ENCODE measurements at regions not wholly inside any gene's neighbourhood (a gene's known extent, or its start where the extent isn't known, plus 50 kb on each side); places are given as distances from the start of the nearest gene placed in this dataset.
A peak's percentile ranks its signal among the peaks of the same experiment; 100 is the strongest.
"Not testable (repeated sequence)": the region's sequence is repeated elsewhere in the genome, so short reads cannot be mapped to it uniquely, and the experiment has no call there.

GRCh38 chr10:62665771-62666170 lies 138.7 kb upstream of the ADO start:
- ATAC-seq: no peak

DNA sequence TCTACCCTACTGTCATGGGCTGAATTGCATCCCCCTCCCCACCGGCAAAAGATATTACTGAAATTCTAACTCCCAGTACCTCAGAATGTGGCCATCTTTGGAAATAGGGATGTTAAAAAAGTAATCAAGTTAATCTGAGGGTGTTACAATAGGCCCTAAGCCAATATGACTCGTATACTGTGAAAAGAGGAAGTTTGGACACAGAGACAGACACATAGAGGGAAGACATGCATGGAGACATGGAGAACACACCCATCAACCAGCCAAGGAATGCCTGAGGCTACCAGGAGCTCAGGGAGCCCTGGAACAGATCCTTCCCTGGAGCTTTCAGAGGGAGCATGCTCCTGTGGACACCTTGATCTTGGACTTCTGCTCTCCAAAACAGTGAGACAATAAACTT lies 138.2 kb upstream of the ADO start:
- no peak for ATAC-seq

DNA sequence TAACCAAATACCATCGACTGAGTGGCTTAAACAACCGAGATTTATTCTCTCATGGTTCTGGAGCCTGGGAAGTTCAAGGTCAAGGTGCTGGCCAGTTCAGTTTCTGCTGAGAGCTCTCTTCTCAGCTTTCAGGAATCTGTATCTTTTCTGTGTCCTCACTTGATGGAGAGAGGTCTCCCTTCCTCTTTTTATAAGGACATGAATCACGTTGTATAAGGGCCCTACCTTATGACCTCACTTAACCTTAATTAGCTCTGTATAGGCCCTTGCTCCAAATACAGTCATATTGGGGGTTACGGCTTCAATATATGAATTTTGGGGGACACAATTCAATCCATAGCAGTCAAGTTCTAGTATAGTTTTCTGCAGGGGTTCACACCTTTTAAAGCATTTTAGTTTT lies 135.2 kb upstream of the ADO start:
- ATAC-seq: no peak

DNA sequence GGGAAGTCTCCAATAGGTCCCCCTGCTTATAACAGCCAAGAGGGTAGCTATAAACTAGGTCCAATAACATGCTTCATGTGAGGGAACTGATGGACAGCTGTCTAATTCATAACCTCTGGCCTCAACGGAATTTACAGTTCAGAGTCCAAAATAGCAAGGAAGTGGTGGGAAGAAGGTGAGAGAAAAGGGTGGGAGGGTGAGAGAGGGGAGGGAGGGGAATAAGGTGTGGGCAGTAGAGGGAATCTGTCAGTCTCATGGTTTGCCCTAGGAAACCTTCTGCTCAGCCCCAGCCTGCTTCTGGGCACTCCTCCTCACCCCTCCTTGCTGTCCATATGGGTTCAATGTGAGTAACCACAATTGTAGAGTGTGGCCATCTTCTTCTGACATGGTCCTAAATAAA lies 133.4 kb upstream of the ADO start:
- ATAC-seq: no peak

DNA sequence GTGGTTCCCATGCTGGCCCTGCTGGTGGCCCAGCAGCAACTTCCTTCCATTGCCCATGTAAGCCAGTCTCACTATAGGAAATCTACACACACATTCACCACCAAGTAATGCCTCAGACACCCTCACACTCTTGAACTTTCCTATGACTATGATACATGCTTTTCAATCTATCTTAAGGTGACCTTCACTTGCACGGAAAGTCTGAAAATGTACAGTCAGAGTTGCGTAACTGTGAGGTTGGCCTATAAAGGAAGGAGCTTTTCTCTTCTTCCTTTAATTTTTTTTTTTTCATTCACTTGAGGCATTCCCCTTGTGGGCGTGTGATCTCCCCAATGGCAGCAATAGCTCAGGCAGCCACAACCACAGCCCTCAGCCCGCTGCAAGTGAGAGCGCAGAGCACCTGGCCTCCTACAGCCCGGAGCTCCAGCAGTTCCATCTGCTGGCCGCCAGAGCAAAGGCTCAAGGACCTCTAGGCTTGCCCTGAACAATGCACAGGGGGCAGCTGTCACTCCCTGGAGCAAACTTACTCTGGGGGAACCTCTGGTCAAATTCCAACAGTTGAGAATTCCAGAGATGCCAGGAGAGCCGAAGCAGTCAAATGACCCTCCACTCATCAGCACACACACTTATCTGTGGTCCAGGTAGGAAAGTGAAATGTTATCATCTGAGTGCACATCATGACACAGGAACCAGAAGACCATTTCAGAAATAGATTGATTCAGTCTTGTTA lies 123.1 kb upstream of the ADO start:
- ATAC-seq: peak; percentile 93 to 94

- no peak for ATAC-seq
These were observed 119.6 kb upstream of the ADO start for GRCh38 chr10:62684911-62685310.

- ATAC-seq: peak; percentile 89 to 92
These were observed 117.2 kb upstream of the ADO start for GRCh38 chr10:62687230-62687748.

- no peak for ATAC-seq
These were observed 115.4 kb upstream of the ADO start for GRCh38 chr10:62688971-62689700.

DNA sequence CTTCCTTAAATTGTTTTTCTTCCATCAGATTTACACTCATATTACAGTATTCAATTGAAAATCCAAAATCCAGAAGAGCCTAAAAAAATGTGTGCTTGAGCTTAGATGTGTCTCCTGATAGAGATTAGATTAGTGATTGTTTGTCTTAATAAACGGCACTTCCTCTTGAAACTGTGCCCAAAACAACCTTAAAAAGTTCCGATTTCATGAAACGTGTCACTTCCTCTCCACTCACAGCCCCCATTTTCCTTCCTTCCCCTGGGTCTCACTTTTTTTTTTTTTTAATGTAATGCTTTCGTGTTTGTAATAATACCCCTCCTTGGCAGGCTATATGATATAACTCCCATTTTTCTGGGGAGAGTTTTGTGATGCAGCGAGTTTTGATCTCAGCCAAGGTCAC lies 114.8 kb upstream of the ADO start:
- ATAC-seq: no peak

- ATAC-seq: no peak
These were observed 113.8 kb upstream of the ADO start for GRCh38 chr10:62690703-62691102.

- no peak for ATAC-seq
These were observed 113.2 kb upstream of the ADO start for GRCh38 chr10:62691336-62691735.

GRCh38 chr10:62692085-62692484 lies 112.4 kb upstream of the ADO start:
- ATAC-seq: no peak

- ATAC-seq: no peak
These were observed 111.2 kb upstream of the ADO start for GRCh38 chr10:62693306-62693705.

GRCh38 chr10:62694537-62695126 lies 109.9 kb upstream of the ADO start:
- ATAC-seq: no peak

- ATAC-seq: peak; percentile 72 to 88
These were observed 107.7 kb upstream of the ADO start for GRCh38 chr10:62696798-62697197.

DNA sequence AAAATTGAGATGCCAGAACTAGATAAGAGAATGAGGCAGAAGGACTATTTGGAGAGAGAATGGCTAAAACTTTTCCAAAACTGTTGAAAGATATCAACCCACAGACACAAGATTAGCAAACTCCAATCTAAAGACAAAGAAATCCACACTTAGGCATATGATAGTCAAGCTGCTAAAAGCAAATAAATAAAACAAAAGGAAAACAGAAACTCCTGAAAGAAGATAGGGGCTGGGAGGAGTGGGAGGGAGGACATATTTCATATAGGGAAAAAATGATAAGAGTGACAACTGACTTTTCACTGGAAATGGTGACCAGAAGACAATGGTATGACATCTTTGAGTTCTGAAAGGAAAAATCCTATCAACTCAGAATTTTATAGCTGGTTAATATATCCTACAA lies 105.4 kb upstream of the ADO start:
- no peak for ATAC-seq

DNA sequence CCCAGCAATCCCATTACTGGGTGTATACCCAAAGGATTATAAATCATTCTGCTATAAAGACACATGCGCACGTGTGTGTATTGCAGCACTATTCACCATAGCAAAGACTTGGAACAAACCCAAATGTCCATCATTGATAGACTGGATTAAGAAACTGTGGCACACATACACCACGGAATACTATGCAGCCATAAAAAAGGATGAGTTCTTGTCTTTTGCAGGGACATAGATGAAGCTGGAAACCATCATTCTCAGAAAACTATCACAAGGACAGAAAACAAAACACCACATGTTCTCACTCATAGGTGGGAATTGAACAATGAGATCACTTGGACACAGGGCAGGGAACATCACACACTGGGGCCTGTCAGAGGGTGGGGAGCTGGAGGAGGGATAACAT lies 100.4 kb upstream of the ADO start:
- not testable (repeated sequence) for ATAC-seq

DNA sequence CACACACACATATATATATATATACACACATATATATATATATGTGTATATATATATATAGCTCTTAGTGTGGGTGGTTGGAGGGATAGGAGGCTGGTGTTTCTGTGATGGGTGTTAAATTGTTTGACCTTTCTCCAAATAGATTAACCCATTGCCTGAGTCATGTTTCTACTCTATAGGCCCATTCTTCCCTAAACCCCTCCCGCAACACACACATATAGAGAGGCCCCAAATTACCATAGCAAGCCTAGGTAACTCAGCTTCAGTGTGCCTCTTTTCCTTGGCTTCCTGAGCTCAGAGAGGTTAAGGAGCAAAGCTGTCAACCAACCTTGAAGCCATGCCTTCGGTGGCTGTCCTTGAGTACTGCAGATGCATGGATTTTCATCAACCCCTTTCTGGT lies 98.7 kb upstream of the ADO start:
- ATAC-seq: no peak

GRCh38 chr10:62707810-62708209 lies 96.7 kb upstream of the ADO start:
- ATAC-seq: no peak

DNA sequence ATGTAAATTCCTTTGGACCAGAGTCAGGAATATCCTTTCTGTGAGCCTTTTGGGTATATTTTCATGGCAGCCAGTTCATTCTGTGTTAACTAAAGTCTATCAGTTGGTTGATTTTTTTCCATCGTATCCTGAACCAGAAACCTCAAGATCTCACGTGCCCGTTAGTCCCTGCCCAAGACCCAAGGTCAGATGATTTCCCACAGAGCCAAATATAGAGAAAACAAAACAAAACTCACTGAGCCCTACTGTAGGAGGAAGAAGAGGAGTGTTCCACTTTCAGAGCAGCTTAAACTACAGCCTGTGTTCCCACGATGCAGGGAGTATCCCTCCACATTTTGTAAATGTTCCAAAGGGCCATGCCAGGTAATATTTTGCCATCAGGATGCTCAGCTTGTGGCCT lies 96.0 kb upstream of the ADO start:
- ATAC-seq: no peak

DNA sequence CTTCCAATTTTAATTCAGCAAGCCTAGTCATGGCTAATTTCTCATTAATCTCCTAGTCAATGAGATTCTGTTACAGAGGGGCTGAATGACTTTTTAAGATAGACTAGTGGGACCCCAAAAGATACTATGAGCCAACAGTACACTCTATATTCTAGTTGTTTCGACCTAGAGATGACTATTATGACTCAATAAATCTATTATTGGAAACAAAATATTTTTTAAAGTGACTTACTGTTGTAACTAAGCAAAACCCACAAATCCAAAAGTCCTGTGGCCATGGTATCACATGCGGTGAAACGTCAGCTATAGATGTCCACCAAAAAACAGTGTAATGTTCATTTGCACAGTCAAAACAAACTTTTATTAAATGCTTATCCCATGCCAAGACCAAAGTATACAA lies 95.3 kb upstream of the ADO start:
- ATAC-seq: no peak

DNA sequence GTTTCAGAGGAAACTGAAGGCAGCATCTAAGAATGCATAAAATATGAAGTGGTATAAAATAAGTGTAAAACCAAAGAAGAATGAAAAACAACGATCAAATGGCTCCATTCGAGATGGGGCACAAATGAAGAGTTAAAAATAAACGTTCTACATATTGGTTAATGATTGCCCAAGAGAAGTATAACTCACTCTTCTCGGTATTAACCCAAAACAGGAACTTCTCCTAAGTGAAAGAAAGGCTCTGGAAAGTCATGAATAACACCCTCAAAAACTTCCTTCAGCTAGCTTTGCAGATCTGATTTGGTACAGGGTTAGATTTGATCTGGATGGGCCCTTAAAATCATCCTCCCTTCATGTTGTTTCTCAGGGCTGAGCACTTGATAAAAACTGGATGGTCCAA lies 94.3 kb upstream of the ADO start:
- no peak for ATAC-seq

GRCh38 chr10:62715383-62715782 lies 89.1 kb upstream of the ADO start:
- peak; percentile 69 to 79 for ATAC-seq

DNA sequence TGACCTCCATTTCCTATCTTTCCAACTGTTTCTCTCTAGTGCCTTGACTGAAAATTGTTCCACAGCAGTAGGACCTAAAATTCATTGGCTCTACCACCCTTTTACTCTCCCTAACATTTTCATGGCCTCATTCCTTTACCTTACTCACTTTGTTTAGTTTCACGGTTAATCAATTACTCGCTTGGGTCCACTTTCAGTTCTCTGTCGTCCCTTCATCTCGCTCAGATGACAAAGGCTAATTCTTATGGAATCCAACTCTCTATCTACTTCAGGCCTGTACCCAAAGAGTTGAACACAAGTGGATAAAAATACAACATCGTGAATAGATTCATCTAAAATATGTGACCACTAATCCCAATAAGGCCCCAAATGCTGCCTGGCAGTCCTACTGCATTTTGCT lies 85.9 kb upstream of the ADO start:
- ATAC-seq: no peak

Measured in activated CD4-positive, CD25-positive, alpha-beta regulatory T cell treated with anti-CD3 and anti-CD28 coated beads, Interleukin-2, amount 50 U/mL, for 24 hours (primary cell).